DND-41 (cell line): ENCODE measurements at regions not wholly inside any gene's neighbourhood (a gene's known extent, or its start where the extent isn't known, plus 50 kb on each side); places are given as distances from the start of the nearest gene placed in this dataset.

Experiments
- CTCF ChIP-seq: IDR thresholded peaks from 2 replicates; pipeline ENCODE4 v1.5.1; 2012; ENCODE audit warnings: borderline replicate concordance, low read length, moderate library complexity, mild to moderate bottlenecking; ENCODE audit not compliant: poor library complexity, severe bottlenecking; ENCODE audit errors: extremely low read depth
- EZH2 ChIP-seq: IDR thresholded peaks from 3 replicates; pipeline ENCODE4 v1.6.1; 2012; ENCODE audit warnings: borderline replicate concordance, low read depth, mild to moderate bottlenecking, moderate library complexity, low read length, inconsistent platforms; ENCODE audit not compliant: severe bottlenecking

GRCh38 chr6:139855671-139856311, 481.3 kb upstream of the CITED2 start:
- TF ChIP-seq CTCF (no peak), EZH2 (no peak)
